Fibroblast of peridontal ligament (primary cell): ENCODE measurements at regions not wholly inside any gene's neighbourhood (a gene's known extent, or its start where the extent isn't known, plus 50 kb on each side); places are given as distances from the start of the nearest gene placed in this dataset.

Experiments
- DNase-seq: peaks from one replicate; pipeline ENCODE4 v3.0.0-alpha.2; 2010; ENCODE audit errors: extremely low read depth

- no peak for DNase-seq
These were observed 62.3 kb upstream of the PARVA start for GRCh38 chr11:12315024-12315423.

GRCh38 chr11:12316432-12316831 is 60.9 kb upstream of the PARVA start:
- no peak for DNase-seq

- peak; percentile 93 for DNase-seq
These were observed 58.5 kb upstream of the PARVA start for GRCh38 chr11:12318791-12319438.

DNA sequence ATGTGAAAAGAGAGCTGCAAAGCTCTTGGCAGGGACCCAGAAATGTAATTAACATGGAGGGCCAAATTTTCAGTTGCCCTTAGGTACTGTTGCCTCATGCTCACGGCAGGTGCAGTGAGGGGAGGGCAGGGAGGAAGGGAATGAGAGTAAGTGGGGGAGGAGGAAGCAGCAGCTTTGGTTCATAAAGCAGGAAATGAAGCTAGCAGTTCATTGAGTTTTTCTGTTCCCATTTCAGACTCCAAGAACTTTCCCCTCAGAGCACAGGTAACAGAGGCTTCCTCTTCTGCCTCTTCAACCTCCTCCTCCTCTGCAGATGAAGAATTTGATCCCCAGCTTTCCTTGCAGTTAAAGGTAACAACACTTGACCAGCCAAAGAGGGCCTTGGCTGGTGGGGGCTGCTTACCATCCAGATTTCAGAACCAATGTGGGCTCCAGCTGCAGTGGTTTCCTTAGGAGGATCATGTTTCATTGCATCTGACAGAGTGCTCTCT is 57.9 kb upstream of the PARVA start:
- DNase-seq = no peak

DNA sequence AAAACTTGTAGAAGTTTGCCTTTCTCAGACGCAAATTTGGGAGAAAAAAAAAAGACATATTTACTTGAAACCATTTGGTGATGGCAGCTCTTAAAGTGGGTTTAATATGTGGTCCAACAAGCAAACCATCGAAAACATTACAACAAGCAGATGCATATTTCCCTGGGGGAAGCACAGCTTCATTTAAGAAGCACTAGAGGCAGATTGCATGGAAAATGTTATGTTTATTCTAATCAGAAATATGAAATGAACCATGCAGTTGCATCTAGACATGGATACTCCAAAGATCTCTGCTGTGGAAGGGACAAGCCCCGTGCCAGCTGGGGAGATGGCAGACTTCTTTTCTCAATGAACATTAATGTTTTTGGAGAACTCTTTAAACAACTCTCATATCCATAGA is 57.4 kb upstream of the PARVA start:
- peak; percentile 69 for DNase-seq

- DNase-seq = no peak
These were observed 56.0 kb upstream of the PARVA start for GRCh38 chr11:12321217-12321937.

- no peak for DNase-seq
These were observed 52.8 kb upstream of the PARVA start for GRCh38 chr11:12324585-12324984.
